Activated CD4-positive, CD25-positive, alpha-beta regulatory T cell treated with anti-CD3 and anti-CD28 coated beads, Interleukin-2, amount 50 U/mL, for 72 hours (primary cell): ENCODE measurements at regions not wholly inside any gene's neighbourhood (a gene's known extent, or its start where the extent isn't known, plus 50 kb on each side); places are given as distances from the start of the nearest gene placed in this dataset.
"Not testable (repeated sequence)": the region's sequence is repeated elsewhere in the genome, so short reads cannot be mapped to it uniquely, and the experiment has no call there.

ENCODE experiments used
- DNase-seq: peaks from one replicate; pipeline ENCODE4 v3.0.0; 2021

DNA sequence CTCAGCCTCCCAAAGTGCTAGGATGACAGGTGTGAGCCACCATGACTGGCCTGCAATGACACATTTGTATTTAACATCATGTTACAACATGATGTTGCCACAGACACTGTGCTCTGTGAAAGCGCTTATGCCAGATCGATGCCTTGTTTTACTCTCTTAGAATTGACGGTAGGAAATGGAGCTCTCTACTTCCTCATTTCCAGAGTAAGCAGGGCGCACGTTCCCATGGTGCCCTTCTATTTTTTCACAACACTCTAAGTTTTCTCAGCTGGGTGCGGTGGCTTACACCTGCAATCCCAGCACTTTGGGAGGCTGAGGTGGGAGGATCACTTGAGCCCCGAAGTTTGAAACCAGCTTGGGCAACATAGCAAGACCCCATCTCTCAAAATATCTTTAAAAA lies 60.7 kb upstream of the DHRSX start:
- DNase-seq, result no peak

DNA sequence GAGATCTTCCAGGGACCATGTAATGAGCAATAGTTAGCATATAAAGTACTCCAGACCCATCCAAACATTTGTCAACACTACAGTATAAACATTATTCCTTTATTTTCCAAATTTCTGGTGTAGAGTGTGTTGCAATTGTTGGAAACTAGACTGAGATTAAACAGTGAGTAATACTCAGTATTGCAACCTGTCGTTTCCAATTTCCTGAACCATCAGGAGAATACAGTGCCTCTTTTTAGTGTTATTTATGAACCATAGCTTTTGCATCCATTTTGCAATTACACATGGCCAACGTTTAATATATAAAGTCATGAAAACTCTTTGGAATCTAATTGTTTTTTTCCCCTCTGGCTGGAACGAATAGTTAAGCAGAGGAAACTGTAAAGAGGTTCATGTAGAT lies 58.3 kb upstream of the DHRSX start:
- no peak for DNase-seq

DNA sequence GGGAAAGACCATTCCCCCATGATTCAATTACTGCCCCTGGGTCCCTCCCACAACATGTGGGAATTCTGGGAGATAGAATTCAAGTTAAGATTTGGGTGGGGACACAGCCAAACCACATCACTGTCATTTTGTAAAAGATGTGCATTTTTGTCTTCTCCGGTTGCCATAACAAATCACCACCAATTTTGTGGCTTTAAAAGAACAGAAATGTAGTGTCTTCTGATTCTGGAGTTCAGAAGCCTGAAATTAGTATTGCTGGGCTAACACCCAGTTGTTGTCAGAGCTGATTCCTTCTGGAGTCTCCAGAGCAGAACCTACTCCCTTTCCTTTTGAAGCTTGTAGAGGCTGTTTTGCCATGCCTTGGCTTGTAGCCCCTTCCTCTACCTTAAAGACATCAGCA lies 54.1 kb upstream of the DHRSX start:
- DNase-seq, result no peak

DNA sequence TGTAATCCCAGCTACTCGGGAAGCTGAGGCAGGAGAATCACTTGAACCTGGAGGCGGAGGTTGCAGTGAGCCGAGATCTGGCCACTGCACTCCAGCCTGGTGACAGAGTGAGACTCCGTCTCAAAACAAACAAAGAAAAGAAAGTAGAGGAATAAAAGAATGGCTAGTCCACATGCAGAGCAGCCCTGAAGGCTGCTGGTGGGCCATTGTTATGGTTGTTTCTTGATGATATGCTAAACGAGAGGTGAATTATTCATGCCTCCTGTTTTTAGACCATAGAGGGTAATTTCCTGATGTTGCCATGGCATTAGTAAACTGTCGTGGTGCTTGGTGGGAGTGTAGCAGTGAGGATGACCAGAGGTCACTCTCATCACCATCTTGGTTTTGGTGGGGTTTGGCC lies 53.3 kb upstream of the DHRSX start:
- DNase-seq, result not testable (repeated sequence)

DNA sequence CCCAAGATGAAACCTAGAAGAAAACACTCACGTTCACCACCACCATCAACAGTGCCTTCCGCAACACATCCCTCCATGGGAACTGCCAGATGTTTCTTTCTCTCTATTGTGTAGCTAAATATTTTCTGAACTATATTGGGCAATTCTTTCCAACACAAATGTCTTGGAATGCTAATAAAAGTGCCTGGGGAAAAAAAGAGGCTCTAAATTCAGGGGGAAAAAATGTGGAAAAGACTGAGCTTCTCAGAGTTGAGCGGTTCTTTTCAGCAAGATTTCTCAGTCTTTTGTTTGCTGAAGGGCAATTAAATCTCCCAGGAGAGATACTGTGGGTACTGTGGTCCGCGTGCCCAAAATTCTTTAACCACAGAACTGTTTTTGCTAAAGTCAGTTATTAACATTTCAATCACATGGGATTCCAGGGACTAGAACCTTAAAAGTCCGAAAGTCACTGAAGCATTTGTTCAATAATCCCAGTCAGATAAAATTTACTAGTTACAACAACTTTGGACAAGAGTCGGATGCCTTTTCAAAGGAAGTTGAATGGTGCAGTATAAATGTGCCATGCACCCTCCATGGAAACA lies 51.9 kb upstream of the DHRSX start:
- DNase-seq, result no peak

DNA sequence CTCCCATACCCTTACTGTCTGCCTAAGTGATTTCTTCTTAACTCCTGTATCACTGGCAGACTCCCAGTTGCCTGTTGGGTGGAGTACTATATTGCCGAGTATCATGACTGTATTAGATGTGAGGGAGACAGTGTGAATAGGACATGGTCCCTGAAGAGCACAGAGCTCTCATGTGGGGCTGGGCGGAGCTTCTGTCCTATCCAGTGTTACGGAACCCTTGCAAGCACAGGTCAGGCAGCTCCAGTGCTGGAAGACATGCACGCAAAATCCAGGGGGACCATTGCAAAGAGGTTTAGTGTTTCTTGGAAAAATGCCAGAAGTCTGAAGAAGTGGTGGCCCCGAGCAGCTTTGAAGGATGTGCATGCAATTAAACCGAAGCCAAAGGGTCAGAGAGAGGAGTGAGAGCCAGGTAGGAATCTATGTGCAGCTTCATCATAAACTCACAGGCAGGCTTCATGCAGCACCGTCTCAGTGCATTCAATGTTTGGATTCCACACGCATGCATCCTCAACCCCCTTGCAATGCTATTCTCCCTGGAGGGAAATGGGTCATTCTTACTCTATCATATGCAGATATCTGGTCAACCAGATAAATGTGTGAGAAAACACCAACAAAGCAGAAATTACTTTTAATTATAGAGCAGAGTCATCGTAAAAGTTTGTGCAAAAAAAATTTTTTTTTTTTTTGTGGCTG lies 49.7 kb upstream of the DHRSX start:
- no peak for DNase-seq
